Effector CD8-positive, alpha-beta T cell (primary cell): ENCODE measurements at regions not wholly inside any gene's neighbourhood (a gene's known extent, or its start where the extent isn't known, plus 50 kb on each side); places are given as distances from the start of the nearest gene placed in this dataset.

Experiments
- DNase-seq: peaks from one replicate; lab custom pipeline; 2025; lab: John Stamatoyannopoulos, UW

DNA sequence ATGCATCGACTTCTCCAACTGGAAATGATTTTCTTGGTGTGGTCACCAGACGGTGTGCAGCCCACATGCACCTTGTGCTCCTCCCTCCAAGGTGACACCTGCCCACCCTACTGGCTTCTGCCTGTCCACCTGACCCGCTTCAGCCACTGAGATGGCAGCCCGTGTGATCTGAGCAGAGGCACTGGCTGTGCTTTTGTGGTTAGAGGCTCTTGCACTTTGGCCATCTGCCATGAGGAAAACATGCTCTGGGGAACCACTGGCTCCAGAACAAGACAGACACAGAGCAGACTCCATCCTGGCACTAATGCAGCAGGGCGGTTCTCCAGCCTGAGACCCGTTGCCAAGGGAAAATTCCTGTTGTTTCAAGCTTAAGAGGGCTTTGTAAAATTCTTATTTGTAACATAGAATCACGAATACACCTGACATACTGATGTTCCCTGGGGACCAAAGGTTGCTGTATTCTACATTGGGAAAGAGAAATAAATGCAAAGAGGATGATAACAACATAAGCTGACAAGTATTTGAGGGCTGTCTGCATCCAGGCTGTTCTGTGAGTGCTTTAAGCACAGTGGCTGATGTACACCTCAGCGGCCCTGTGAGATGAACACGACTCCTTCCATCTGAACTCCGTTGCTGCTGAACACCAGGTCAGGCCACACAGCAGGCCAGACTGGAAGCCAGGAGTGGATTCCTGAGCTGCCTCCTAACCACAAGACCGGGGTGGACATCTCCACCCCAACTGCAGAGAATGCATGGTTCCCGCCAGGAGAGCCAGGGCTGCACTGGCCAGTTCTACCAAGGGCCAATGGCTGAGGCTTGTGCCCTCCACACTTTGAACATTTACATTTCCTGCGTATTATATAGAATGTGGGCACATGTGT, 820.4 kb downstream of the GALR1 start:
- no peak for DNase-seq

DNA sequence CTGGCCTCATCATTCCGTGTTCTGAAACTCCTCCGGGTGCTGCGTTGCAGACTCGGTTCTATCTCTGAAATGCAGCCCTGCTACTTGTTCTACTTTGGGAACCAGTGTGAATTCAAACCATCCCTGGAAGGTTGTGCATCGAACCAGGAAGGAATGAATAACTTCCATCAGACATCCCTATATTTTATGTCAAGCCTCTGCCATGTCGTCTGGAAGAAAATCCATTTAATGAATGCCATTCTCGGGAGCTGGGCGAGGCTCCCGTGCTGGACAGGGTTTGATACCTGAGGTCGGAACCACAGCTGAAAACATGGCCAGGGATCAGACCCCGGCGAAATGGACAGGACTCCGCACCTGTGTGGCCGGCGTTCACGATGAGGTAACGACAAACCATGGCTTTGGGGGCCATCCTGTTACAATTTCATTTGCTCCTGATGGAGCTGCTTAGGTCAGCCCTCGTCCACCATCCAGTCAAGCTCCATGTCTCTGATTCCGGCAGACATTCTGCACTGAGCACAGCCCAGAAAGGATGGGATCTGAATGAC, 821.6 kb downstream of the GALR1 start:
- DNase-seq = no peak

- no peak for DNase-seq
Measured at GRCh38 chr18:78071776-78072175, 822.1 kb downstream of the GALR1 start.

DNA sequence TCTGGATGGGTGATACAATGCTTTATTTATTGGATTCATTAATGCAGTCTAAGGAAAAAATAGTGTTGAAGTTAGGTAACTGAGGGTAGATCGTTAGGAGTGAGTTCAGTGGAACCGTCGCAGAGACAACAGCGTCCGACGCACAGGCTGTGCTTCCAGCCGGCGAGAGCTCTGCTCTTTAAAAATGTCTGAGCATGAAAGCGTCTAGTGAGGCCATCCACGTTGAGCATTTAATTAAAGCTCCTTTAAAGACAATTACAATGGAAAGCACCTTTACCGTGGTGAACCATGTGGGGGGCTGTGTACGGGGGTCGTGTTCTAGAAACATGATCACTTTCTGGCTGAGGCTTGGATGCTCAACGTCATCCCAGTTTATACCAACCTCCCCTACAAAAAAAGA, 822.7 kb downstream of the GALR1 start:
- no peak for DNase-seq

GRCh38 chr18:78073275-78073674, 823.6 kb downstream of the GALR1 start:
- no peak for DNase-seq

GRCh38 chr18:78074400-78075020, 824.9 kb downstream of the GALR1 start:
- no peak for DNase-seq

GRCh38 chr18:78080081-78080480, 830.4 kb downstream of the GALR1 start:
- DNase-seq = no peak

- DNase-seq = no peak
Measured at GRCh38 chr18:78080761-78081160, 831.1 kb downstream of the GALR1 start.

GRCh38 chr18:78082816-78083215, 833.2 kb downstream of the GALR1 start:
- DNase-seq = no peak

- DNase-seq = no peak
Measured at GRCh38 chr18:78085241-78086185, 835.9 kb downstream of the GALR1 start.

- DNase-seq = no peak
Measured at GRCh38 chr18:78086931-78087330, 837.3 kb downstream of the GALR1 start.

DNA sequence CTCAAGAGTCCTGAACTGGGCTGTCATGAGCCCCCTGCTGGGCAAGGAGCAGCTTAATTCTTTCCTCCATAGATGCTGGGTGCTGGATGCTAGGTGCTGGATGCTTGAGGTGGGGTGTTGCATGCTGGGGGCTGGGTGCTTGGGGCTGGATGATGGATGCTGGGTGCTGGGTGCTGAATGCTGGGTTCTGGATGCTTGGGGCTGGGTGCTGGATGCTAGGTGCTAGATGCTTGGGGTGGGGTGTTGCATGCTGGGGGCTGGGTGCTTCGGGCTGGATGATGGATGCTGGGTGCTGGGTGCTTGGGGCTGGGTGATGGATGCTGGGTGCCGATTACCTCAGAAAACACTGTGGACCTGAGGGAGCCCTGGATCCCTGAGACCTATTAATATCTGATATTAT, 837.7 kb downstream of the GALR1 start:
- no peak for DNase-seq

- DNase-seq = no peak
Measured at GRCh38 chr18:78090584-78090983, 840.9 kb downstream of the GALR1 start.

- no peak for DNase-seq
Measured at GRCh38 chr18:78092901-78093300, 843.3 kb downstream of the GALR1 start.

DNA sequence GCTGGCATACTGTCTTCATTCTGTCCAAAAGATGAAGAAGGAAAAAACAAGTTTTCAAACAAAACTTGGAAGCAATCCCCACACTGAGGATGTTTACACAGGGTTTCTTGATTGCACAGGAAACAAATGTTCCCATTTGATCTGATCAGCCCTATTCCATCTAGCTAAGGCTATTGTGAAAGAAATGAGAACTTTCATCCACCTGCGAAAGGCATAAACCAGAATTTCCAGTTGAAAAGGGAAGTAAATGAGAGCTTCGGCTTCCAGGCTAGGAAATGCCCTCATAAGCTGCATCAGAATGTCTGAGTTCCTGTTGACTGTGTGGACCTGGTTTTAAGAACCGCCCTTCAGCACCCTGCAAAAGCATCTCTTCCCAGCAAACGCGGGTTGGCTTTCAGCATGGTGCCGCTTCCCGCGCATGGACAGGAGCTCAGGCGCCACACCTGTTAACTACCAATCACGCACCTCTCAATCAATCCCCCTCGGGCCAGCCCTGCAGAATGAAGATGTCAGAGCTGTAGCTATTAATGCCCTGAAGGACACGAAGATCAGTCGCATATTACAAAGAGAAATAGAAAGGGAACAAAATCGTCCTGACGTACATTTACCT, 850.4 kb downstream of the GALR1 start:
- no peak for DNase-seq

- no peak for DNase-seq
Measured at GRCh38 chr18:78101091-78101490, 851.4 kb downstream of the GALR1 start.

- no peak for DNase-seq
Measured at GRCh38 chr18:78102135-78102534, 852.5 kb downstream of the GALR1 start.

DNA sequence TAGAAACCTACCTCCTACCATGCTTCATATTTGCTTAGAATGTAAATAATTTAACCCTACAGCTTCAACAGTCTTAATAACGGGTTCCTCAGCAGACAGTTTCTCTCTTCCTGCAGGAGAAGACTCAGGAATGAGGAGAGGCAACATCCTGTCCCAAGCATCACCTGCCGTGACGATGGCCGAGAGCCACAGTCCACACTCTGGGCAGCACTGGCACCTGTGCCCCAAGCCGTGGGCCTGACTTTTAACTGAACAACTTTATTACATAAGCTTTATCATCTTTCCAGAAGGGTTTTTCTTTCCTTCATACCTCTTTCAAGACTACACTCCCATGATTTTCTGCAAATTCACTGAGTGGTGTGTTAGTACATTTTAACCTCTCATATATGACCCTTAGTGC, 856.0 kb downstream of the GALR1 start:
- no peak for DNase-seq

- DNase-seq = no peak
Measured at GRCh38 chr18:78106946-78107345, 857.3 kb downstream of the GALR1 start.

GRCh38 chr18:78107363-78107762, 857.7 kb downstream of the GALR1 start:
- no peak for DNase-seq

DNA sequence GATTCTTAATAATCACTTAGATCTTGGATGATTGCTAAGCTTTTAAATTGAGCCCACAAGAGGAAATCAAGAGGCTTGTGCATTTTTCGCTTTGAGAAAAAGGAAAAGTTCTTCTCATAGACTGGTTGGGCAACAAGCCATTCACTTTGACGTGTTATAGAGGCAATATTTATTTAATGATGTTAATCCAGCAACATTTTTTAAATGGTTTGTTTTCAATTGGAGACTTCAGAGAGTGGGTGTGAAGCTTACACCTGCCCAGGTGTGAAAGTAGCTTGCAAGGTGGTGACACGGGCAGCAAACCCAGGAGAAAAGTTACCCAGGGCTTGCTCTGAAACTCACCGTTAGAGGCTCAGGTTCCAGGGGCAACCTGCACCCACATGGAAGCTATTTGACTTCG, 858.9 kb downstream of the GALR1 start:
- DNase-seq = no peak
